NT2/D1 (cell line): ENCODE measurements at regions not wholly inside any gene's neighbourhood (a gene's known extent, or its start where the extent isn't known, plus 50 kb on each side); places are given as distances from the start of the nearest gene placed in this dataset.

Experiments
- SUZ12 ChIP-seq: IDR thresholded peaks from 2 replicates; pipeline ENCODE4 v1.6.1; 2011; ENCODE audit not compliant: insufficient read length, insufficient read depth; ENCODE audit errors: extremely low read depth
- YY1 ChIP-seq: IDR thresholded peaks from 2 replicates; pipeline ENCODE4 v1.6.1; 2011; ENCODE audit not compliant: insufficient read length, insufficient read depth
- ZNF274 ChIP-seq: IDR thresholded peaks from 2 replicates; pipeline ENCODE4 v1.6.1; 2011; ENCODE audit warnings: mild to moderate bottlenecking, low read depth, low read length

GRCh38 chr4:101411926-101412325 is 64.6 kb upstream of the PPP3CA start:
- no peak for TF ChIP-seq SUZ12
- TF ChIP-seq ZNF274 = no peak
- TF ChIP-seq YY1 = no peak
